Bronchial epithelial cell (primary cell): ENCODE measurements at regions not wholly inside any gene's neighbourhood (a gene's known extent, or its start where the extent isn't known, plus 50 kb on each side); places are given as distances from the start of the nearest gene placed in this dataset.

ENCODE experiments used
- DNase-seq: peaks from one replicate; pipeline ENCODE4 v3.0.0-alpha.2; 2010; ENCODE audit warnings: low read depth
- FAIRE-seq: peaks from 2 replicates; lab custom pipeline; 2011; peaks lifted over from hg19 to GRCh38; lab: Jason Lieb, UNC
- H3K27me3 ChIP-seq: 2 replicates; pipeline ENCODE4 v1.5.1; 2011; ENCODE audit warnings: low read length; ENCODE audit not compliant: control insufficient read depth, insufficient read depth
- H3K36me3 ChIP-seq: 2 replicates; pipeline ENCODE4 v1.5.1; 2011; ENCODE audit warnings: low read length; ENCODE audit not compliant: control insufficient read depth, insufficient read depth
- H3K4me3 ChIP-seq: 2 replicates; pipeline ENCODE4 v1.5.1; 2011; ENCODE audit warnings: mild to moderate bottlenecking, low read depth, low read length, control low read depth
- CTCF ChIP-seq: IDR thresholded peaks from 2 replicates; pipeline ENCODE4 v1.5.1; 2011; ENCODE audit warnings: mild to moderate bottlenecking, moderate library complexity, low read length, control low read depth, inconsistent platforms; ENCODE audit not compliant: insufficient read depth, severe bottlenecking

DNA sequence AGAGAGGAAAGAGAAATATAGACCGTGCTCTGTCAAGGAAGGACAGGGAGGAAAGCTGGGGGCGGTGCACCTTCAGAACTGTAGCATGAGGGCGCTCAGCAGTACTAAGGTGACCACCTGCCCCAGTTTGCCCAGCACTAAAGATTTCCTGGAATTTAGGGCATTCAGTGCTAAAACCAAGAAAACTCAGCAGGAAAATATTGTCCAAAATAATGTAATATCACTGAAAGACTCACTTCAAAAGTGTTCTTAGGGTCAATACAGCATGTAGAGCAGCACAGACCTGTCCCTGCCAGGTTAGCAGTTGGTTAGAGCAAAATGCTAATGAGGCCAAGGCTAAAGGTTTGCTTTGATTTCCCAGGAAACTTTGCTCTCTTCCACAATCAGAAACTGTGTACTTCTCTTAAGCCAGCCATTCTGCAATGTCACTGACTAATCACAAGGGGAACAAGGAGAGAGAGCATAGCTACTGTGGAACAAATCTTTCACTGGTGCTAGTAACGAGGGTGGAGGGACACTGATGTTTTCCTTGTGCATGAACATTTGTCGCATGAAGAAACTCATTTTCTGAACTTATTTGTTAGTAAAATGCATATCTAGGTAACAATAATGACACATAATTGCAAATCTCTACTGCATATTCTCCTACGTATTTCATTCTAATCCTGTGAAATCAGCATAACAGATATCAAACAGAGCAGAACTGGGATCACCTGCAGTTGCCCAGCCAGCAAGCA, 53.0 kb upstream of the GRAMD2B start:
- no peak overlapping the region for H3K4me3 ChIP-seq
- DNase-seq (peak; percentile 56), FAIRE-seq (no peak)
- H3K27me3 ChIP-seq: no peaks in the 10 kb centered on the region
- no peak for TF ChIP-seq CTCF
- H3K36me3 ChIP-seq: no peaks in the 10 kb centered on the region

DNA sequence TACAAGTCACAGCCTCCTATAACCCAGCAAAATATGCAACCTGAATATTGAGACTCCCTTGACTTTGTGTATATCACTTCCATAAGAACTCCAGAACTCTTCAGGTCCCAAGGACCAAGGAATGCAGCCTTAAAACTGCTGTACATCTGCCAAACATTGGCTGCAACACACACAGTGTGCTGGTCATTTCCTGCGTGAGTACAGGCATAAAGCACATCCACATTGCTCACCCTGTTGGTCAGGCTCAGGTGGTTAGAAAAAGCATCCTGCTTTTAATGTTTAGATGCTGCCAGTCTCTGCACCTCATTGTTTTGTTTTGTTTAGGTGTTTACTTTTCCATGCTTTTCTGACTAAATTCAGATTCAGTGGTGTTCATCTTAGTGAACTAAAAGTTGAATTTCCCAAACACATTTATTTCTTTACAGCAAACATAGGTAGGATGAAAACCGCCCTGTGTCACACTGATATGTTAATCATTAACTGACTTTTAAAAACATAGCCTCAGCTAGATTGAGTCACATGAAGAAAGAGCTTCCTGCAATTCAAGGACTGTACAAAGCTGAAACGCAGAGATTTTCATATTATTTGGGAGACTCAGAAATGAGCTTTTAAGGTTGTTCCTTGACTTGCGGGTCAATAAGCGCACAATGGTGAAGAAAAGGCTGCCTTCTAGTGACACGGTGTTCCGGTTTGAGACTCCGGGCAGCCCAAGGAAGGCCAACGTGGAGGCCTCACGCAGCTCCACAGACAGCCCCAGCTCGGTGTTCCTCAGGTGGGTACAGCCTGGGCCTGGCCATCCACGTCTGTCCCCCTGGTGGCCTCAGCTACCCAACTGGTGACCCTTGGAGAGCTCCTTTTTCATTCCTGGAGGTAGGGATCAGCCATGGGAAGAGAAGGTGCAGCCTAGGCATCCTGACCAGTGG, 52.2 kb upstream of the GRAMD2B start:
- H3K36me3 ChIP-seq: no peaks in the 10 kb centered on the region
- no peaks in the 10 kb centered on the region for H3K27me3 ChIP-seq
- DNase-seq (peak; percentile 86), FAIRE-seq (no peak)
- peak; percentile 17 for TF ChIP-seq CTCF
- H3K4me3 ChIP-seq: peak overlapping the region; percentile 24

GRCh38 chr5:126373375-126374108, 49.7 kb upstream of the GRAMD2B start:
- Histone ChIP-seq H3K36me3 (no peaks in the 10 kb centered on the region), H3K27me3 (no peaks in the 10 kb centered on the region), H3K4me3 (no peak overlapping the region)
- no peak for FAIRE-seq
- DNase-seq: no peak
- TF ChIP-seq CTCF: no peak
